ENCODE measurements at regions not wholly inside any gene's neighbourhood (a gene's known extent, or its start where the extent isn't known, plus 50 kb on each side); places are given as distances from the start of the nearest gene placed in this dataset.

DNA sequence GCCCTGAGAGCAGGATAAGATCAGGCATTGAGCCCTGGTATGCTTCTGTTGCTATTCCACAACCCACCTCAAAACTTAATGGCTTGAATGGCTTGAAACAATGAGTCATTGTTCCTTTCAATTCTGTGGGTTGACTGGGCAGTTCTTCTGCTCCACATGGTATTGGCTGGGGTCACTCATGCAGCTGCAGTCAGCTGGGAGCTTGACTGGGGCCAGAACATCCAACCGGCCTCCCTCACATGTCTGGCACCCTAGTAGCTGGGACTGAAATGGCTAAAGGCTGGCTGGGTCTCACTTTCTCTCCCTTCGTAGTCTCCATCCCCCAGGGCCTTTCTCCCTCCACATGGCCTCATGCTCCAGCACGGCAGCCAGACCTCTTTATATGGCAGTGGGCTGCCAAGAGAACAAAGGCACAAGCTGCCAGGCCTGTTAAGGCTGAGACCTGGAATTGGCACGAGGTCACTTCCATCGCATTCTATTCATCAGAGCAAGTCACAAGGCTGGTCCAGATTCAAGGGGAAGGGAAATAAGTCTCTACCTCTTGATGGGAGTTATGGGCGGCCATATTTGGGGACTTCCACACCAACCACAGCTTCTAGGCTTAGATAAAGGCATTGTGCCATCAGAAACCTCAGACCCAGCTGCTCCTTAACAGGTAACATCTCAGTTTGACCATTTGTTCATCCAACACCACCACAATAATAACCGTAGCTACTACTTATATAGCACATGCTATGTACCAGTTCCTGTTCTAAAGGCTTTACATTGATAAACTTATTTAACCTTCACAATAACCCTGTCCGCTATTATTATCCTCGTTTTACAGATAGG lies 159.7 kb upstream of the ATP6AP2 start:
- Histone ChIP-seq H3K4me3 (no peak overlapping the region), H3K9me3 (peaks cover 0 to 8% of the 10 kb centered on the region in 2 donors), H3K27me3 (no peaks in the 10 kb centered on the region), H3K27ac (no peak overlapping the region), H3K36me3 (no peaks in the 10 kb centered on the region), H3K4me1 (no peaks in the 10 kb centered on the region)
- TF ChIP-seq, protein P1, sequence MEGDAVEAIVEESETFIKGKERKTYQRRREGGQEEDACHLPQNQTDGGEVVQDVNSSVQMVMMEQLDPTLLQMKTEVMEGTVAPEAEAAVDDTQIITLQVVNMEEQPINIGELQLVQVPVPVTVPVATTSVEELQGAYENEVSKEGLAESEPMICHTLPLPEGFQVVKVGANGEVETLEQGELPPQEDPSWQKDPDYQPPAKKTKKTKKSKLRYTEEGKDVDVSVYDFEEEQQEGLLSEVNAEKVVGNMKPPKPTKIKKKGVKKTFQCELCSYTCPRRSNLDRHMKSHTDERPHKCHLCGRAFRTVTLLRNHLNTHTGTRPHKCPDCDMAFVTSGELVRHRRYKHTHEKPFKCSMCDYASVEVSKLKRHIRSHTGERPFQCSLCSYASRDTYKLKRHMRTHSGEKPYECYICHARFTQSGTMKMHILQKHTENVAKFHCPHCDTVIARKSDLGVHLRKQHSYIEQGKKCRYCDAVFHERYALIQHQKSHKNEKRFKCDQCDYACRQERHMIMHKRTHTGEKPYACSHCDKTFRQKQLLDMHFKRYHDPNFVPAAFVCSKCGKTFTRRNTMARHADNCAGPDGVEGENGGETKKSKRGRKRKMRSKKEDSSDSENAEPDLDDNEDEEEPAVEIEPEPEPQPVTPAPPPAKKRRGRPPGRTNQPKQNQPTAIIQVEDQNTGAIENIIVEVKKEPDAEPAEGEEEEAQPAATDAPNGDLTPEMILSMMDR (IDR thresholded peaks at IDR 0.05) = no peak
- intact Hi-C loops (cut with DNase I) = no loop called here
- DNase-seq (ENCODE audit: low spot score in 2 of 2) = no peak

DNA sequence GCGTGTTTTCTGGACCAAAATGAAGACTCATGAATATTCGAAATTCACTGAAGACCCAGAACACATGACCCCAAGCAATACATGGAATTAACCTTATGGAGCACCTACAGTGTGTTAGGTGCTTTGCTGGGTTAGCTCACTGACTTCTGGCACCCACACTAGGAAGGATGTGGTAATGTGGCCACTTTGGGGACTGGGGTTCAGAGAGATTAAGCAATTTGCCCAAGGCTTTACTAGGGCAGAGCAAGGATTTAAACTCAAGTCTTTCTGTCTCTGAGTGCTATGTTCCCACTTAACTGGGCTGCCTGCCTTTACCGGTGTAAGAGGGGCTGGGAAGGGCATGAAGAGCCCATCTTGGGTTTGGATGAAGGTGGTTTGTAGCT lies 162.0 kb upstream of the ATP6AP2 start:
- H3K9me3 ChIP-seq = no peaks in the 10 kb centered on the region
- H3K4me1 ChIP-seq = no peaks in the 10 kb centered on the region
- no peak overlapping the region for H3K27ac ChIP-seq
- no peak overlapping the region for H3K4me3 ChIP-seq
- H3K36me3 ChIP-seq = no peaks in the 10 kb centered on the region
- H3K27me3 ChIP-seq = no peaks in the 10 kb centered on the region
- TF ChIP-seq, protein P1 (IDR thresholded peaks at IDR 0.05) = no peak
- intact Hi-C loops (cut with DNase I) = no loop called here
- no peak for DNase-seq (ENCODE audit: low spot score in 2 of 2)

DNA sequence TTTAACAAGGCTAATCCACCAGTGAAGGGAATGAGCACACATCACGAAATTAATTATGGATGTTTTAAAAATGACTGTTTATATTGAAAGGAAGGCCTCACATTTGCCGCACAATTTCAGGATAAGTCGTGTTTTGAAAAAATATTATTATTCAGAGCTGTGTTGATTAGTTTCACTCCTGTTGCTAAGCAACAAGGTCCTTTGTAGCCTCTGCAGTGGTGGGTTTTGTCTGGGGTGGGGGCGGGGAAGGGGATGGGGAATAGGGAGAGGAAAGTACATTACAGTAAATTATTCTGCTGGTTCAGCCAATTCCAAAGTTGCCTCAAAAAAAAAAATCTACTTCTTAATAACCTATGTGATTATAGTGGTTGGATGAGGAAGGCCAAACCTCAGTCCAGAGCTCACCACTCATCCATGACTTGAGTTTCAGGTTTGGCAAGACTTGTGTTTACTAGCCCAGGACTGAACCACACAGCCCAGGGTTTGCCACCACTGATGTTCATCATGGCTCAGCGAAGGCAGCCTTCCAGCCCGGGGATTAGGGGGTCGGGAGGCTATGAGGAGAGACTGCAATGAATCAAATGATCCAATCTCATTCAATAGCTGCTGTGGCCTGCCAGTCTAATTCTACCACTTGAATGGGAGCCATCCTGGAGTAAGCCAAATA lies 162.5 kb upstream of the ATP6AP2 start:
- Histone ChIP-seq H3K9me3 (no peaks in the 10 kb centered on the region), H3K4me3 (no peak overlapping the region), H3K27ac (no peak overlapping the region), H3K36me3 (no peaks in the 10 kb centered on the region), H3K4me1 (no peaks in the 10 kb centered on the region), H3K27me3 (no peaks in the 10 kb centered on the region)
- intact Hi-C loops (cut with DNase I) = no loop called here
- TF ChIP-seq, protein P1 (IDR thresholded peaks at IDR 0.05) = no peak
- no peak for DNase-seq (ENCODE audit: low spot score in 2 of 2)

DNA sequence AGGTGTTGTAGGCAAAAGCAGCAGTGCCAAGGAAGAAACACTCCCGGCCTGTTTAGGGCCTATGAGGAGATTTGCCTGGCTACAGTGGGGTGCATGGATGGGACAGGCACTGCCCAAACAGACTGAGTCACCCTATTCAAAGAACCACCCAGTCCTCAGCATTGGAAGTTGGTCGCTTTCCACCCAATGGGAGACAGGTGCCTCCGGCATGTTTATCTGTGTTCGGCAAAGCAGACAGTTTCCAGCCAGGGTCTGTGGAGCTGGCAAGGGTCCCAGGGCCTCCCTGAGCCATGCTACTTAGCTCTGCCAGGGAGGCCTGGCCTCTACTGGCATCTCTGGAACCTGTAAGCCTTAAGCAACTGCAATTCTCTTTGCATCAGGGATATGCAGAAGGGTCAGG lies 165.1 kb upstream of the ATP6AP2 start:
- no peak overlapping the region for H3K4me3 ChIP-seq
- no peaks in the 10 kb centered on the region for H3K36me3 ChIP-seq
- H3K4me1 ChIP-seq = no peaks in the 10 kb centered on the region
- no peak for DNase-seq (ENCODE audit: low spot score in 2 of 2)
- no peaks in the 10 kb centered on the region for H3K9me3 ChIP-seq
- intact Hi-C loops (cut with DNase I) = no loop called here
- TF ChIP-seq, protein P1 (IDR thresholded peaks at IDR 0.05) = no peak
- H3K27me3 ChIP-seq = no peaks in the 10 kb centered on the region
- no peak overlapping the region for H3K27ac ChIP-seq

DNA sequence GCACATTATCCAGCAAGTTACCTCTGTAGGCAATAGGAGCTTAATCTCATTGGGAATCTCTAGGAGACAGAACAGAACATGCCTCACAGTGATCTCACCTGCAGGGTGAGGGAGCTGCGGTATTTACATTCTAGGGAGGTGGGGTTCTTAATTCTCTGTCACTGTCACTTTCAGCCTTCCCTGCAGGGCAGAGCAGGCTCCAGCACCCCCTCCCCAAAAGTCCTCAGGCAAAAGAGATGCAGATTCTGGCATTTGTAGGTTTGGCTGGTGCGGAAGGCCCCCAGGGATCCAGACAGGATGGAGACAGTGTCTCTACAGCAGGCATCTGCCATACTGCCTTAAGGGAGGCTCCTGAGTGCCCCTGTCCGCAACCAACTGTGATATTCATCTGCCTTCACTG lies 166.4 kb upstream of the ATP6AP2 start:
- no peaks in the 10 kb centered on the region for H3K9me3 ChIP-seq
- no peaks in the 10 kb centered on the region for H3K4me1 ChIP-seq
- no peak overlapping the region for H3K4me3 ChIP-seq
- no peak for DNase-seq (ENCODE audit: low spot score in 2 of 2)
- no peaks in the 10 kb centered on the region for H3K27me3 ChIP-seq
- H3K36me3 ChIP-seq = no peaks in the 10 kb centered on the region
- TF ChIP-seq, protein P1 (IDR thresholded peaks at IDR 0.05) = no peak
- intact Hi-C loops (cut with DNase I) = no loop called here
- no peak overlapping the region for H3K27ac ChIP-seq

Measured in ascending aorta (tissue), 2 donors.